ENCODE measurements at regions not wholly inside any gene's neighbourhood (a gene's known extent, or its start where the extent isn't known, plus 50 kb on each side); places are given as distances from the start of the nearest gene placed in this dataset.

DNA sequence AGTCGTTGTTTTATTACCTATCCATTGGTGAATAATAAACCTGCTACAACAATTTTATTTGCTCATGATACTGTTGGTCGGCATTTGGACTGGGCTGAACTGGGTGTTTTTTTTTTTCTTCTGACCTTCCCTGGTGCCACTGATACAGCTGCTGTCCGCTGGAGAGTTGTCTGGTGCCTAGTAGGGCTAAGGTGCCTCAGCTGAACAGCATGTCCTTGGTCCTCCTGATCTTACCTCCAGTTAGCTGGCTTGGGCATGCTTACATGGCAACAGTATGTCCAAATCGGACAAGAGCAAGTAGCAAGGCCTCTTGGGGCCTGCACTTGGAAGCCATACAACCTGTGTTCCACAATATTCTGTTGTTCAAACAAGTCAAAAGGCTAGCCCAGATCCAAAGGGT, 563.4 kb downstream of the BMP2 start:
- DNase-seq (ENCODE audit: insufficient read length, low spot score) (no peak), FAIRE-seq (no peak)
- no peak for TF ChIP-seq POLR2A (IDR thresholded peaks at IDR 0.05; ENCODE audit: low read depth, low read length)

DNA sequence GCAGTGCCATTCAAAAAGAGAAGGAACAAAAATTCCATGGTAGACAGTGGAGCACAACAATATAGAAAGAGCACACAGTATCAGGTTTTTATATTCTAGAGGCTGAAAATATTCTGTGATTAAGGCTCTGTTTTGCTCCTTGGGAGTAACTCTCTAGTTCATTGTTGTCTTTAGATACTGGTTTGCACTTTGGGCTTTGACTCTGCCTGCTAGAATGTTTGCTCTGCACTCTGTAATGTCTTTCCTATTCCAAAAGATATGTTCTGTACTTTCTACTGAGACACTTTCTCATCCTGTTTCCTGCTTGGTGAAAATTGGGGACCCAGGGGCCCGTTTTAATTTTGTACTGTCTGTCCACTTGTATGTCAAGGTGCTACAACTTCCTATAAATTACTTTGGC, 564.7 kb downstream of the BMP2 start:
- FAIRE-seq (no peak), DNase-seq (ENCODE audit: insufficient read length, low spot score) (no peak)
- no peak for TF ChIP-seq POLR2A (IDR thresholded peaks at IDR 0.05; ENCODE audit: low read depth, low read length)

GRCh38 chr20:7333841-7334240, 566.4 kb downstream of the BMP2 start:
- no peak for FAIRE-seq
- no peak for DNase-seq (ENCODE audit: insufficient read length, low spot score)
- TF ChIP-seq POLR2A (IDR thresholded peaks at IDR 0.05; ENCODE audit: low read depth, low read length): no peak

DNA sequence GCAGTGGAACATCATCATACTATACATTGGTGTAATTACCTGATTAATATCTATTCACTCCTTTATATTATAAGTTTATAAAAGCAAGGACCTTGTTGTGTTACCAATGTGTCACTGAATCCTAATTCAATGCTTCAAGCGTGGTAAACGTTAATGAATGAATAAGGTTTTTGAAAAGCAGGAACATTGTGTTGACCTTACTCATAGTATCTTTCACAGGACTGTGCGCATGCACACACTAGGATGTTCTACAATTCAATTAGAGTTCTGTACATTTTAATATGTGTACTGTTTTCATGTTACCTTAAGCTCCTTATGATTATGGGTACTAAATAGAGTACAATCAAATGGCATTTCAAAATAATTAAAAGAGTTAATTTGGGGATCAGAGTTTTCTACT, 578.5 kb downstream of the BMP2 start:
- FAIRE-seq: no peak
- no peak for TF ChIP-seq POLR2A (IDR thresholded peaks at IDR 0.05; ENCODE audit: low read depth, low read length)
- no peak for DNase-seq (ENCODE audit: insufficient read length, low spot score)

DNA sequence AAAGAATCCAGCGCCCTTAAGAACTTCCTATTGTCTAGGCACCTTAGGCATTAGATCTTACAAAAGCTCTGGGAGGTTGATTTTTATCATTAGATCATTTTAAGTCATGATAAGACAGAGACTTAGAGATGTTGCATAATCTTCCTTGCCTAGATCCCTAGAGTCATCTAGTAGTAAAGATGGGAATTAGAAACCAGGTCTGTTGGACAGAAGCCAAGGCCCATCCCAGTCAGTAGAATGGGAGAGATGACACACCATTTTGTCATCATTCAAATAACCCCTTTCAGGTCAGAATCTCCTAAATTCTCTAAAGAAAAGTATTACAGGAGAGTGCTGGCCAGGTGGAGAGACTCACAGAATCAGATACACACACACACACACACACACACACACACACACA, 579.1 kb downstream of the BMP2 start:
- TF ChIP-seq POLR2A (IDR thresholded peaks at IDR 0.05; ENCODE audit: low read depth, low read length): no peak
- DNase-seq (ENCODE audit: insufficient read length, low spot score): no peak
- no peak for FAIRE-seq

GRCh38 chr20:7347409-7347808, 579.9 kb downstream of the BMP2 start:
- no peak for TF ChIP-seq POLR2A (IDR thresholded peaks at IDR 0.05; ENCODE audit: low read depth, low read length)
- DNase-seq (ENCODE audit: insufficient read length, low spot score): no peak
- FAIRE-seq: no peak

- TF ChIP-seq POLR2A (IDR thresholded peaks at IDR 0.05; ENCODE audit: low read depth, low read length): no peak
- no peak for DNase-seq (ENCODE audit: insufficient read length, low spot score)
- no peak for FAIRE-seq
Observed at GRCh38 chr20:7348253-7348652, 580.8 kb downstream of the BMP2 start.

GRCh38 chr20:7352165-7352564, 584.7 kb downstream of the BMP2 start:
- TF ChIP-seq POLR2A (IDR thresholded peaks at IDR 0.05; ENCODE audit: low read depth, low read length): no peak
- FAIRE-seq: no peak
- DNase-seq (ENCODE audit: insufficient read length, low spot score): no peak

- no peak for FAIRE-seq
- no peak for TF ChIP-seq POLR2A (IDR thresholded peaks at IDR 0.05; ENCODE audit: low read depth, low read length)
- no peak for DNase-seq (ENCODE audit: insufficient read length, low spot score)
Observed at GRCh38 chr20:7355051-7355450, 585.2 kb downstream of the HAO1 start.

DNA sequence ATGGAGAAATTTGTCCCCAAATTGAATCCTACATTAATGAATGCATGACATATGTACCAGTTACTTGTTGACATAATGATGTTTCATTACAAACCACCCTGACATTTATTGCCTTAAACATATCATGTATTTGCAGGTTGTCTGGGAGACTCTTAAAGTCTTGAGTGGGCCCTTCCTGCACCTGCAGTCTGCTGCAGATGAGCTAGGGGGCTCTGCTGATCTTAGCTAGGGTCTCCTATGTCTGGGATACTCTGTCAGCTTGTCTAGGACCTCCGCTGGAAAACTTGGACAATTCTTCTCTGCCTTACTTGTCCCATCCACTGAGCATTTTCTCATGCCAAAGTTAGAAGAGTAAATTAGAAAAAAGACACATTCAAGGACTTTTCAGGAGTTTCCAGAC, 581.6 kb downstream of the HAO1 start:
- no peak for FAIRE-seq
- no peak for TF ChIP-seq POLR2A (IDR thresholded peaks at IDR 0.05; ENCODE audit: low read depth, low read length)
- DNase-seq (ENCODE audit: insufficient read length, low spot score): no peak

DNA sequence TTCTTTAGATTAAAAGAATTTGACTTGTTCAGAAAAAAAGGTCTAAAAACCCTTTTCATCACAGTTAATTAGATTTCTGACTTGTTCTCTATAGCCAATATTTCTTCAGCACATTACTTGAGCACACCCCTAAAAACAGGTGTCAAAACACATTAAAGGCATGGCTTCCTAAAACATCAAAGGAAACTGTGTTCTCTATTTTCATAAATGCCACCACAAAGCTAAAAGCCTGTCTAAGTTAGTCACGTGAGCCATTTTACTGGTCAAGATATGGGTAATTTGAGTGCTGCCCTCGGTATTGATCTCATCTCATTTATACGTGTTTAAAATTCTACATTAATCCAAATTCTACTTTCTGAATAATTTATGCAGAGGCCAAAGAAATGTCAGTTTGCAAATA, 580.5 kb downstream of the HAO1 start:
- DNase-seq (ENCODE audit: insufficient read length, low spot score) (no peak), FAIRE-seq (no peak)
- no peak for TF ChIP-seq POLR2A (IDR thresholded peaks at IDR 0.05; ENCODE audit: low read depth, low read length)

GRCh38 chr20:7361321-7361720, 578.9 kb downstream of the HAO1 start:
- FAIRE-seq (no peak), DNase-seq (ENCODE audit: insufficient read length, low spot score) (no peak)
- TF ChIP-seq POLR2A (IDR thresholded peaks at IDR 0.05; ENCODE audit: low read depth, low read length): no peak

GRCh38 chr20:7361931-7362330, 578.3 kb downstream of the HAO1 start:
- FAIRE-seq (no peak), DNase-seq (ENCODE audit: insufficient read length, low spot score) (no peak)
- TF ChIP-seq POLR2A (IDR thresholded peaks at IDR 0.05; ENCODE audit: low read depth, low read length): no peak

DNA sequence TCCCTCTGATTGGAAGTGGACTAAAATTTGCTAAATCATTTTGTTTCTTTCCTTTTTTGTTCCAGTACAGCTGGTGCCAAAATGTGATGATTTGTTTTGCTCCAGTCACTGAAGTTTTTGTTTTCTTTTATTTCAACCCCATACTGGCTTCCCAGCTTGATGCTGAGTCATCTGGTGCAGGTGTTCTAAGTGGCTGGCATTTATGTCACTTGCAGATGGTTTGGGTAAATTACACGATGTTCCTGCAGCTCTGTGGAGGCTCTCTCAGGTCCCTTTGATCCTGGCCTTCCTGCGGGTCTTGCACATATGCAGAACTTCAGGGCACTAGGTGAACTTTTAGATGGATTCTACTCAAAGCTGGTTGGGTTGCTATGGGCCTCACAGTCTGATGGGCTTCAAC, 577.7 kb downstream of the HAO1 start:
- no peak for TF ChIP-seq POLR2A (IDR thresholded peaks at IDR 0.05; ENCODE audit: low read depth, low read length)
- FAIRE-seq: no peak

GRCh38 chr20:7366189-7366588, 574.1 kb downstream of the HAO1 start:
- FAIRE-seq (no peak), DNase-seq (ENCODE audit: insufficient read length, low spot score) (no peak)
- TF ChIP-seq POLR2A (IDR thresholded peaks at IDR 0.05; ENCODE audit: low read depth, low read length): no peak

More for the DNA sequence above, 577.7 kb downstream of the HAO1 start:
- no peak for DNase-seq (ENCODE audit: insufficient read length, low spot score)

GRCh38 chr20:7371518-7372163, 568.6 kb downstream of the HAO1 start:
- no peak for TF ChIP-seq POLR2A (IDR thresholded peaks at IDR 0.05; ENCODE audit: low read depth, low read length)
- no peak for DNase-seq (ENCODE audit: insufficient read length, low spot score)
- FAIRE-seq: no peak
